COLO668 (cell line): ENCODE measurements at regions not wholly inside any gene's neighbourhood (a gene's known extent, or its start where the extent isn't known, plus 50 kb on each side); places are given as distances from the start of the nearest gene placed in this dataset.
"Not testable (repeated sequence)": the region's sequence is repeated elsewhere in the genome, so short reads cannot be mapped to it uniquely, and the experiment has no call there.

ENCODE experiments used
- DNase-seq: peaks from one replicate; lab custom pipeline; 2025; ENCODE audit not compliant: unreplicated experiment; lab: John Stamatoyannopoulos, UW

- no peak for DNase-seq
Measured at GRCh38 chr1:196160066-196160795, 448.0 kb downstream of the KCNT2 start.

- no peak for DNase-seq
Measured at GRCh38 chr1:196155586-196155985, 452.7 kb downstream of the KCNT2 start.

- DNase-seq: no peak
Measured at GRCh38 chr1:196152975-196153374, 455.3 kb downstream of the KCNT2 start.

- DNase-seq: no peak
Measured at GRCh38 chr1:196152086-196152485, 456.2 kb downstream of the KCNT2 start.

- no peak for DNase-seq
Measured at GRCh38 chr1:196148367-196148970, 459.8 kb downstream of the KCNT2 start.

- no peak for DNase-seq
Measured at GRCh38 chr1:196147530-196147929, 460.7 kb downstream of the KCNT2 start.

- DNase-seq: not testable (repeated sequence)
Measured at GRCh38 chr1:196145151-196145550, 463.1 kb downstream of the KCNT2 start.

GRCh38 chr1:196144588-196144987 is 463.7 kb downstream of the KCNT2 start:
- DNase-seq: no peak

GRCh38 chr1:196143602-196144342 is 464.5 kb downstream of the KCNT2 start:
- no peak for DNase-seq

- no peak for DNase-seq
Measured at GRCh38 chr1:196142111-196142640, 466.1 kb downstream of the KCNT2 start.

GRCh38 chr1:196136396-196136795 is 471.8 kb downstream of the KCNT2 start:
- DNase-seq: no peak

GRCh38 chr1:196131691-196132090 is 476.5 kb downstream of the KCNT2 start:
- no peak for DNase-seq

- no peak for DNase-seq
Measured at GRCh38 chr1:196128835-196129234, 479.4 kb downstream of the KCNT2 start.

GRCh38 chr1:196121181-196121580 is 487.1 kb downstream of the KCNT2 start:
- DNase-seq: no peak

GRCh38 chr1:196115646-196116045 is 492.6 kb downstream of the KCNT2 start:
- no peak for DNase-seq

- no peak for DNase-seq
Measured at GRCh38 chr1:196114193-196114592, 494.0 kb downstream of the KCNT2 start.

- DNase-seq: not testable (repeated sequence)
Measured at GRCh38 chr1:196108990-196109389, 499.2 kb downstream of the KCNT2 start.

GRCh38 chr1:196105901-196106300 is 502.3 kb downstream of the KCNT2 start:
- no peak for DNase-seq

- DNase-seq: no peak
Measured at GRCh38 chr1:196102826-196103225, 505.4 kb downstream of the KCNT2 start.

- no peak for DNase-seq
Measured at GRCh38 chr1:196098000-196098399, 510.2 kb downstream of the KCNT2 start.

GRCh38 chr1:196094821-196095220 is 513.4 kb downstream of the KCNT2 start:
- DNase-seq: no peak
